NCI-H2227 treated with DMSO at 0.1 percent for 48 hours (cell line): ENCODE measurements at regions not wholly inside any gene's neighbourhood (a gene's known extent, or its start where the extent isn't known, plus 50 kb on each side); places are given as distances from the start of the nearest gene placed in this dataset.

Source experiments
- DNase-seq: peaks from one replicate; lab custom pipeline; 2025; lab: John Stamatoyannopoulos, UW

GRCh38 chr21:35896060-35896459, 164.3 kb downstream of the SETD4 start:
- DNase-seq = no peak

- no peak for DNase-seq
Measured at GRCh38 chr21:35895598-35895997, 164.7 kb downstream of the SETD4 start.

- DNase-seq = no peak
Measured at GRCh38 chr21:35893156-35893555, 167.2 kb downstream of the SETD4 start.

GRCh38 chr21:35886887-35887286, 173.4 kb downstream of the SETD4 start:
- DNase-seq = no peak

- no peak for DNase-seq
Measured at GRCh38 chr21:35885942-35886541, 174.3 kb downstream of the SETD4 start.

GRCh38 chr21:35882791-35883240, 177.5 kb downstream of the SETD4 start:
- DNase-seq = no peak

GRCh38 chr21:35873441-35873840, 186.9 kb downstream of the SETD4 start:
- no peak for DNase-seq

GRCh38 chr21:35871906-35872305, 188.4 kb downstream of the SETD4 start:
- no peak for DNase-seq

GRCh38 chr21:35868869-35869223, 191.5 kb downstream of the SETD4 start:
- DNase-seq = no peak

GRCh38 chr21:35868005-35868868, 192.1 kb downstream of the SETD4 start:
- no peak for DNase-seq

- no peak for DNase-seq
Measured at GRCh38 chr21:35864039-35864438, 196.3 kb downstream of the SETD4 start.

- no peak for DNase-seq
Measured at GRCh38 chr21:35862969-35863368, 197.4 kb downstream of the SETD4 start.

- no peak for DNase-seq
Measured at GRCh38 chr21:35861661-35862060, 198.7 kb downstream of the SETD4 start.

GRCh38 chr21:35860189-35860869, 200.0 kb downstream of the SETD4 start:
- no peak for DNase-seq

GRCh38 chr21:35859677-35860076, 200.6 kb downstream of the SETD4 start:
- DNase-seq = no peak

GRCh38 chr21:35857095-35857494, 203.2 kb downstream of the SETD4 start:
- no peak for DNase-seq

GRCh38 chr21:35855484-35855883, 204.8 kb downstream of the SETD4 start:
- DNase-seq = no peak

GRCh38 chr21:35854281-35854680, 206.0 kb downstream of the SETD4 start:
- no peak for DNase-seq

GRCh38 chr21:35853321-35854239, 206.7 kb downstream of the SETD4 start:
- no peak for DNase-seq

- no peak for DNase-seq
Measured at GRCh38 chr21:35852820-35853219, 207.5 kb downstream of the SETD4 start.

GRCh38 chr21:35850542-35851103, 209.7 kb downstream of the SETD4 start:
- no peak for DNase-seq

GRCh38 chr21:35850029-35850428, 210.3 kb downstream of the SETD4 start:
- no peak for DNase-seq
